ENCODE measurements at regions not wholly inside any gene's neighbourhood (a gene's known extent, or its start where the extent isn't known, plus 50 kb on each side); places are given as distances from the start of the nearest gene placed in this dataset.

GRCh38 chr5:5676218-5676617 is 253.7 kb downstream of the ICE1 start:
- no peak overlapping the region for H2BK12ac ChIP-seq (ENCODE audit: low read depth, low read length)
- POLR2A ChIA-PET (ENCODE audit: partially characterized antibody), result no interaction called here
- H3K4me3 ChIP-seq (ENCODE audit: extremely low read depth in 1 of 4, insufficient read depth in 2 of 4, low read depth in 3 of 4, low read length in 4 of 4), result no peak overlapping the region
- H4K20me1 ChIP-seq (replicated peaks in 1 of 2; ENCODE audit: control insufficient read depth in 1 of 2, insufficient read depth in 2 of 2, low read length in 2 of 2), result no peaks in the 10 kb centered on the region
- H2BK15ac ChIP-seq (ENCODE audit: low read length), result no peak overlapping the region
- no peak overlapping the region for H3K56ac ChIP-seq (replicated peaks; ENCODE audit: insufficient read length, low read depth, low read length)
- no peak overlapping the region for H4K8ac ChIP-seq (ENCODE audit: extremely low read depth, insufficient read depth, low read length)
- no peaks in the 10 kb centered on the region for H3K36me3 ChIP-seq (ENCODE audit: control insufficient read depth in 2 of 4, insufficient read depth in 4 of 4, low read length in 3 of 4)
- no peak overlapping the region for H4K5ac ChIP-seq (ENCODE audit: insufficient read length, low read depth, low read length)
- no peaks in the 10 kb centered on the region for H3K79me1 ChIP-seq (ENCODE audit: low read depth, low read length)
- DNase-seq (ENCODE audit: low read depth in 1 of 2, low spot score in 2 of 2) (no peak), FAIRE-seq (no peak)
- no peak overlapping the region for H2AFZ ChIP-seq (ENCODE audit: low read length)
- H2BK5ac ChIP-seq (ENCODE audit: low read depth, low read length), result no peak overlapping the region
- H3K23ac ChIP-seq (ENCODE audit: insufficient read length), result no peak overlapping the region
- H2BK120ac ChIP-seq (replicated peaks; ENCODE audit: low read depth, low read length), result no peak overlapping the region
- WGBS, 2 experiments (ENCODE audit: extremely low coverage in 1 of 2, insufficient coverage in 1 of 2, insufficient read length in 1 of 2, insufficient replicate concordance in 2 of 2, low coverage in 1 of 2, low lambda C conversion rate in 2 of 2, missing lambda C conversion rate in 1 of 2), result 80% methylated on average over 3 of the region's 3 CpGs; no CpG with 5 or more reads in 1 of the 2 experiments
- H2BK20ac ChIP-seq (ENCODE audit: low read length), result no peak overlapping the region
- no peak overlapping the region for H3K27ac ChIP-seq (ENCODE audit: low read depth, low read length)
- no peak overlapping the region for H3K4me2 ChIP-seq (ENCODE audit: insufficient read depth in 1 of 2, low read depth in 2 of 2, low read length in 2 of 2)
- CTCF ChIA-PET (ENCODE audit: partially characterized antibody), result interaction anchor here (1.2 kb wide), 1 partner anchor 14 kb away, joined by 3 read pairs; no protein-coding TSS in a partner anchor
- peaks cover 0 to 5% of the 10 kb centered on the region in 2 experiments; a peak in 2 of 4 replicates for H3K79me2 ChIP-seq (ENCODE audit: control insufficient read depth in 1 of 2, insufficient read depth in 2 of 2, low read length in 2 of 2)
- no peak overlapping the region for H3K18ac ChIP-seq (ENCODE audit: extremely low read depth, low read length)
- H4K91ac ChIP-seq (replicated peaks; ENCODE audit: insufficient read length, low read length), result no peak overlapping the region
- H3K4ac ChIP-seq (replicated peaks; ENCODE audit: insufficient read length, low read depth, low read length), result no peak overlapping the region
- H3K14ac ChIP-seq (ENCODE audit: insufficient read length), result no peak overlapping the region
- H3K27me3 ChIP-seq (replicated peaks in 1 of 4; ENCODE audit: control insufficient read depth in 3 of 4, extremely low read depth in 1 of 4, insufficient read depth in 3 of 4, low read length in 3 of 4), result no peaks in the 10 kb centered on the region
- no peak overlapping the region for H2AK5ac ChIP-seq (ENCODE audit: low read depth, low read length)
- H3K9me3 ChIP-seq (ENCODE audit: insufficient read depth in 2 of 2, low read depth in 1 of 2, low read length in 1 of 2), result no peaks in the 10 kb centered on the region; a peak in 1 of 4 replicates
- H3K23me2 ChIP-seq (ENCODE audit: low read depth, low read length), result no peaks in the 10 kb centered on the region
- H3K4me1 ChIP-seq (replicated peaks in 1 of 4; ENCODE audit: control insufficient read depth in 3 of 4, insufficient read depth in 4 of 4, low read length in 3 of 4), result peaks cover 2 to 8% (median 7%) of the 10 kb centered on the region in 4 experiments; a peak in 5 of 7 replicates
- H3K9ac ChIP-seq (replicated peaks in 1 of 4; ENCODE audit: extremely low read depth in 1 of 4, low read depth in 3 of 4, low read length in 3 of 4), result no peak overlapping the region
- no peak for TF ChIP-seq SP4 (IDR thresholded peaks at IDR 0.05; ENCODE audit: low read length)
- TF ChIP-seq TBP (IDR thresholded peaks at IDR 0.05; ENCODE audit: low read depth, low read length), result no peak
- TF ChIP-seq CTCF (IDR thresholded peaks at IDR 0.05; ENCODE audit: control extremely low read depth in 1 of 3, insufficient read depth in 1 of 3, low read depth in 1 of 3, low read length in 3 of 3), result no peak
- no peak for TF ChIP-seq YY1 (IDR thresholded peaks at IDR 0.05; ENCODE audit: low read depth, low read length)
- TF ChIP-seq PHF8 (conservative IDR thresholded peaks at IDR 0.05; ENCODE audit: low read depth, low read length), result no peak
- no peak for TF ChIP-seq CBX8 (IDR thresholded peaks at IDR 0.05; ENCODE audit: borderline replicate concordance, low read depth, low read length)
- no peak for TF ChIP-seq EP300 (IDR thresholded peaks at IDR 0.05; ENCODE audit: borderline replicate concordance in 1 of 2, low read depth in 2 of 2, low read length in 2 of 2)
- no peak for TF ChIP-seq NANOG (IDR thresholded peaks at IDR 0.05; ENCODE audit: insufficient read depth, low read depth, low read length, poor library complexity, severe bottlenecking)
- no peak for TF ChIP-seq SAP30 (IDR thresholded peaks at IDR 0.05; ENCODE audit: insufficient read depth, insufficient replicate concordance, low read length)
- no peak for TF ChIP-seq TCF12 (IDR thresholded peaks at IDR 0.05; ENCODE audit: low read depth, low read length)
- TF ChIP-seq RXRA (IDR thresholded peaks at IDR 0.05; ENCODE audit: insufficient read depth, low read depth, low read length), result no peak

All from H1 (cell line).